A549 (cell line): ENCODE measurements at regions not wholly inside any gene's neighbourhood (a gene's known extent, or its start where the extent isn't known, plus 50 kb on each side); places are given as distances from the start of the nearest gene placed in this dataset.

ENCODE experiments used
- ATAC-seq, 2 experiments: fragments of 200-7000 bp in 1 of 2; fragments of >200 bp in 1 of 2; cut with Nextera tagmentation in 1 of 2; cut with Tn5 transposase in 1 of 2; 3 replicates each; pipeline versions ENCODE4 v1.8.0 to v1.9.1; 2018 to 2020; ENCODE audit warnings: mild to moderate bottlenecking in 1 of 2, moderate library complexity in 1 of 2
- CTCF ChIA-PET: fragments of 300-600 bp; sonication (Branson Sonifier 250); formaldehyde crosslinking; extraction: SDS; loops from one replicate; lab custom pipeline; 2021; ENCODE audit warnings: antibody characterized with exemption, inconsistent platforms; lab: Yijun Ruan, JAX
- POLR2A ChIA-PET: fragments of 350-600 bp; formaldehyde crosslinking; extraction: SDS; loops from one replicate; lab custom pipeline; 2021; ENCODE audit warnings: antibody characterized with exemption, inconsistent platforms; lab: Yijun Ruan, JAX
- DNase-seq, 2 experiments: peaks; one replicate each; pipeline versions ENCODE4 v3.0.0 to v3.0.0-alpha.2; 2011 to 2016; ENCODE audit warnings: low read depth in 1 of 2, low spot score in 1 of 2
- FAIRE-seq: peaks from 2 replicates; lab custom pipeline; 2011; peaks lifted over from hg19 to GRCh38; lab: Jason Lieb, UNC
- H3K27ac ChIP-seq, 2 experiments: fragments of >200 bp; sonication (Bioruptor Twin); formaldehyde crosslinking; 3 replicates each; pipeline ENCODE4 v1.5.1; 2016 to 2017
- H3K4me1 ChIP-seq: fragments of >200 bp; sonication (Bioruptor Twin); formaldehyde crosslinking; 3 replicates; pipeline ENCODE4 v1.6.1; 2016
- H3K4me2 ChIP-seq: fragments of >200 bp; sonication (Bioruptor Twin); formaldehyde crosslinking; 3 replicates; pipeline ENCODE4 v1.6.1; 2016
- H3K4me3 ChIP-seq: fragments of >200 bp; sonication (Bioruptor Twin); formaldehyde crosslinking; 3 replicates; pipeline ENCODE4 v1.5.1; 2016
- H3K9me3 ChIP-seq: fragments of >200 bp; sonication (Bioruptor Twin); formaldehyde crosslinking; 3 replicates; pipeline ENCODE4 v1.6.1; 2016
- BHLHE40 ChIP-seq: IDR thresholded peaks from 2 replicates; pipeline ENCODE4 v1.6.1; 2012; ENCODE audit warnings: low read depth, low read length, inconsistent platforms
- CEBPB ChIP-seq, 2 experiments: fragments of >200 bp in 1 of 2; sonication (Bioruptor Twin) in 1 of 2; formaldehyde crosslinking in 1 of 2; IDR thresholded peaks; 2 replicates each; pipeline ENCODE4 v1.6.1; 2012 to 2016
- EHF ChIP-seq: fragments of 250-450 bp; sonication (Bioruptor Pico); IDR thresholded peaks from 2 replicates; pipeline ENCODE4 v1.5.0; 2020; ENCODE audit warnings: mild to moderate bottlenecking
- EHMT2 ChIP-seq: fragments of 200-600 bp; sonication (generic); IDR thresholded peaks from 2 replicates; pipeline ENCODE4 v1.6.1; 2016; ENCODE audit warnings: antibody characterized with exemption, low read depth, mild to moderate bottlenecking, moderate library complexity
- ESRRA ChIP-seq: fragments of 150-350 bp; IDR thresholded peaks from 2 replicates; pipeline ENCODE4 v1.6.1; 2014; ENCODE audit warnings: mild to moderate bottlenecking, low read length, borderline replicate concordance
- FOSB ChIP-seq: fragments of 250-450 bp; sonication (Bioruptor Pico); IDR thresholded peaks from 2 replicates; pipeline ENCODE4 v1.5.0; 2020; ENCODE audit warnings: mild to moderate bottlenecking, moderate library complexity
- FOSL2 ChIP-seq, 2 experiments: fragments of 450-650 bp in 1 of 2; fragments of >200 bp in 1 of 2; sonication (Bioruptor Twin) in 1 of 2; formaldehyde crosslinking; IDR thresholded peaks; 2 replicates each; pipeline versions ENCODE4 v1.5.0 to v1.6.1; 2016 to 2020; ENCODE audit warnings: mild to moderate bottlenecking in 1 of 2, moderate library complexity in 1 of 2
- FOXS1 ChIP-seq: fragments of 250-450 bp; sonication (Bioruptor Pico); IDR thresholded peaks from 2 replicates; pipeline ENCODE4 v1.5.0; 2020; ENCODE audit warnings: mild to moderate bottlenecking, moderate library complexity
- GATA3 ChIP-seq: IDR thresholded peaks from 2 replicates; pipeline ENCODE4 v1.6.1; 2012; ENCODE audit warnings: borderline replicate concordance
- HEYL ChIP-seq: fragments of 250-450 bp; sonication (Bioruptor Pico); IDR thresholded peaks from 2 replicates; pipeline ENCODE4 v1.8.0; 2021; ENCODE audit warnings: mild to moderate bottlenecking, moderate library complexity
- HOXA7 ChIP-seq: fragments of 250-450 bp; sonication (Bioruptor Pico); IDR thresholded peaks from 2 replicates; pipeline ENCODE4 v1.5.0; 2020; ENCODE audit warnings: mild to moderate bottlenecking, moderate library complexity
- JUNB ChIP-seq: fragments of >200 bp; sonication (Bioruptor Twin); formaldehyde crosslinking; IDR thresholded peaks from 2 replicates; pipeline ENCODE4 v1.6.1; 2016
- KDM1A ChIP-seq: fragments of 200-600 bp; sonication (generic); IDR thresholded peaks from 2 replicates; pipeline ENCODE4 v1.6.1; 2016; ENCODE audit warnings: low read depth, mild to moderate bottlenecking
- KDM5A ChIP-seq: fragments of 200-600 bp; sonication (generic); IDR thresholded peaks from 2 replicates; pipeline ENCODE4 v1.6.1; 2016; ENCODE audit warnings: antibody characterized with exemption, mild to moderate bottlenecking
- NR3C1 ChIP-seq: fragments of >200 bp; sonication (Bioruptor Twin); formaldehyde crosslinking; IDR thresholded peaks from 3 replicates; pipeline ENCODE4 v1.6.1; 2017
- RAD21 ChIP-seq, 2 experiments: fragments of >200 bp in 1 of 2; sonication (Bioruptor Twin) in 1 of 2; formaldehyde crosslinking in 1 of 2; IDR thresholded peaks in 1 of 2; conservative IDR thresholded peaks in 1 of 2; 2 replicates in 1 of 2; 3 replicates in 1 of 2; pipeline ENCODE4 v1.6.1; 2012 to 2018; ENCODE audit warnings: inconsistent platforms in 1 of 2
- RNF2 ChIP-seq: fragments of 200-600 bp; sonication (generic); IDR thresholded peaks from 2 replicates; pipeline ENCODE4 v1.6.1; 2016; ENCODE audit warnings: low read depth, mild to moderate bottlenecking, antibody characterized with exemption, moderate library complexity, borderline replicate concordance
- SMC3 ChIP-seq: fragments of >200 bp; sonication (Bioruptor Twin); formaldehyde crosslinking; IDR thresholded peaks from 3 replicates; pipeline ENCODE4 v1.6.1; 2018; ENCODE audit warnings: inconsistent platforms
- TFCP2L1 ChIP-seq: fragments of 250-450 bp; sonication (Bioruptor Pico); IDR thresholded peaks from 2 replicates; pipeline ENCODE4 v1.5.0; 2021; ENCODE audit warnings: mild to moderate bottlenecking
- ZC3H11A ChIP-seq: fragments of 450-650 bp; IDR thresholded peaks from 2 replicates; pipeline ENCODE4 v1.6.1; 2014; ENCODE audit warnings: antibody characterized with exemption, mild to moderate bottlenecking
- ZFP36 ChIP-seq: fragments of 450-650 bp; IDR thresholded peaks from 2 replicates; pipeline ENCODE4 v1.6.1; 2014; ENCODE audit warnings: borderline replicate concordance; ENCODE audit not compliant: partially characterized antibody
- ZSCAN20 ChIP-seq: fragments of 250-450 bp; sonication (Bioruptor Pico); IDR thresholded peaks from 2 replicates; pipeline ENCODE4 v1.8.0; 2022; ENCODE audit warnings: mild to moderate bottlenecking, moderate library complexity
- WGBS: methylation state at CpG from one replicate; pipeline ENCODE4 v1.1.6; 2017; ENCODE audit errors: missing lambda C conversion rate; 5-methylcytosine and 5-hydroxymethylcytosine counted together
- TF ChIP-seq, protein P1 (sequence below): IDR thresholded peaks from 2 replicates; pipeline ENCODE4 v1.6.1; 2012; ENCODE audit warnings: low read depth, borderline replicate concordance
- TF ChIP-seq, protein P2 (sequence below): fragments of 450-650 bp; IDR thresholded peaks from 2 replicates; pipeline ENCODE4 v1.6.1; 2014; ENCODE audit warnings: antibody characterized with exemption
- TF ChIP-seq, protein P3 (sequence below): fragments of 250-450 bp; sonication (Bioruptor Pico); IDR thresholded peaks from 2 replicates; pipeline ENCODE4 v1.5.0; 2020; ENCODE audit warnings: low read depth, mild to moderate bottlenecking, moderate library complexity
- TF ChIP-seq, protein P4 (sequence below): IDR thresholded peaks from 2 replicates; pipeline ENCODE4 v1.6.1; 2012
- TF ChIP-seq, protein P5 (sequence below): fragments of >200 bp; sonication (Bioruptor Twin); formaldehyde crosslinking; IDR thresholded peaks from 2 replicates; pipeline ENCODE4 v1.6.1; 2016

DNA sequence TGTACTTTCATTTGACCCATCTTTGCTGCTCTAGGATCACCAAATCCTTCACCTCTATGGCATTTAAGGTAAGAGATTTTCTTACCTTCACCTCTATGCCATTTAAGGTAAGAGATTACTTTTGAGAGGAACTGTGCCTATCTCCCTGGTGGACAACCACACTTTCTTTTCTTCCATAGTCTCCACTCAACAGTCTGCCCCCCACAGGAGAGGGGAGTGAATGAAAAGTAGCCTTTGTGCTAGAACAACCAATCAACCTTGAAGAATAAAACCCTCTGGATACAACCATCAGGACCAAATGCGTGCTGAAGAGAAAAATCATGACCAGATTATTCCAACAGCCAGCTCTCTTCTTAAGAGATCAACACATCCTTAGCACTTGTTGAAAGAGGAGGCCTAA, 258.6 kb upstream of the TMPO start:
- WGBS = 83% methylated on average over 1 of the region's 1 CpG
- Histone ChIP-seq H3K4me1 (no peaks in the 10 kb centered on the region), H3K9me3 (no peaks in the 10 kb centered on the region), H3K27ac (no peak overlapping the region), H3K4me2 (no peak overlapping the region), H3K4me3 (no peak overlapping the region)
- ChIA-PET CTCF (no interaction called here), POLR2A (no interaction called here)
- TF ChIP-seq HOXA7 (CRISPR knock-in tag) (no peak), KDM5A (no peak), EHF (CRISPR knock-in tag) (no peak), FOSB (CRISPR knock-in tag) (no peak), FOSL2 (IDR thresholded peaks at IDR 0.05) (no peak), FOSL2 (CRISPR knock-in tag; IDR thresholded peaks at IDR 0.05) (no peak), TFCP2L1 (CRISPR knock-in tag) (no peak), EHMT2 (no peak), FOXS1 (CRISPR knock-in tag) (no peak), RAD21 (conservative IDR thresholded peaks at IDR 0.05 in 1 of 2, IDR thresholded peaks at IDR 0.05 in 1 of 2) (no peak), BHLHE40 (no peak), ESRRA (no peak), ZC3H11A (no peak), JUNB (no peak), RNF2 (no peak)
- TF ChIP-seq, protein P1, sequence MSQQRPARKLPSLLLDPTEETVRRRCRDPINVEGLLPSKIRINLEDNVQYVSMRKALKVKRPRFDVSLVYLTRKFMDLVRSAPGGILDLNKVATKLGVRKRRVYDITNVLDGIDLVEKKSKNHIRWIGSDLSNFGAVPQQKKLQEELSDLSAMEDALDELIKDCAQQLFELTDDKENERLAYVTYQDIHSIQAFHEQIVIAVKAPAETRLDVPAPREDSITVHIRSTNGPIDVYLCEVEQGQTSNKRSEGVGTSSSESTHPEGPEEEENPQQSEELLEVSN = no peak
- TF ChIP-seq, protein P2, sequence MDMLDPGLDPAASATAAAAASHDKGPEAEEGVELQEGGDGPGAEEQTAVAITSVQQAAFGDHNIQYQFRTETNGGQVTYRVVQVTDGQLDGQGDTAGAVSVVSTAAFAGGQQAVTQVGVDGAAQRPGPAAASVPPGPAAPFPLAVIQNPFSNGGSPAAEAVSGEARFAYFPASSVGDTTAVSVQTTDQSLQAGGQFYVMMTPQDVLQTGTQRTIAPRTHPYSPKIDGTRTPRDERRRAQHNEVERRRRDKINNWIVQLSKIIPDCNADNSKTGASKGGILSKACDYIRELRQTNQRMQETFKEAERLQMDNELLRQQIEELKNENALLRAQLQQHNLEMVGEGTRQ = no peak
- ATAC-seq (no peak), DNase-seq (no peak), FAIRE-seq (no peak)

DNA sequence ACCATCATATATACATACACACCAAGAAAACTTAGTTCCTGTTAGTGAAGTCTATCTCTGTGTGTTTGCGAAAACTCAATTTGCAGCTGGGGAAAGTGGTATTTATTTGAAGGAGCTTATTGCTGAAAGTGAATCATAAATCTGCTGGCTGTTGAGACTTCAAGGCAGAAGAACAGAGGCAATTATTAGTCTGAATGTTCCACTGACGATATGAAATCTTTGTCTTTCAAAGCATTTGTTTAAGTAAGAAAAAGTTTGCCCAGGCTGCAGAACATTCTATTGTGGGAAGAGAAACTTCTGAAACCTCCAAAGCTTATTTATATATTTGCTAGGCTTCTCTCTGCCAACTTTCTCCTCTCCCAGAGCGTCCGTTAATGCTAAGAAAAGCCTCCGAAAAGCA, 255.7 kb upstream of the TMPO start:
- Histone ChIP-seq H3K4me1 (no peaks in the 10 kb centered on the region), H3K4me3 (no peak overlapping the region), H3K9me3 (no peaks in the 10 kb centered on the region), H3K27ac (no peak overlapping the region), H3K4me2 (no peak overlapping the region)
- TF ChIP-seq HEYL (no peak), ZFP36 (no peak), NR3C1 (no peak), KDM1A (no peak), TFCP2L1 (CRISPR knock-in tag) (no peak), GATA3 (no peak), SMC3 (no peak), FOXS1 (CRISPR knock-in tag) (no peak), ZSCAN20 (CRISPR knock-in tag) (no peak), CEBPB (IDR thresholded peaks at IDR 0.05) (no peak)
- TF ChIP-seq, protein P3, sequence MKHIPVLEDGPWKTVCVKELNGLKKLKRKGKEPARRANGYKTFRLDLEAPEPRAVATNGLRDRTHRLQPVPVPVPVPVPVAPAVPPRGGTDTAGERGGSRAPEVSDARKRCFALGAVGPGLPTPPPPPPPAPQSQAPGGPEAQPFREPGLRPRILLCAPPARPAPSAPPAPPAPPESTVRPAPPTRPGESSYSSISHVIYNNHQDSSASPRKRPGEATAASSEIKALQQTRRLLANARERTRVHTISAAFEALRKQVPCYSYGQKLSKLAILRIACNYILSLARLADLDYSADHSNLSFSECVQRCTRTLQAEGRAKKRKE = no peak
- TF ChIP-seq, protein P4, sequence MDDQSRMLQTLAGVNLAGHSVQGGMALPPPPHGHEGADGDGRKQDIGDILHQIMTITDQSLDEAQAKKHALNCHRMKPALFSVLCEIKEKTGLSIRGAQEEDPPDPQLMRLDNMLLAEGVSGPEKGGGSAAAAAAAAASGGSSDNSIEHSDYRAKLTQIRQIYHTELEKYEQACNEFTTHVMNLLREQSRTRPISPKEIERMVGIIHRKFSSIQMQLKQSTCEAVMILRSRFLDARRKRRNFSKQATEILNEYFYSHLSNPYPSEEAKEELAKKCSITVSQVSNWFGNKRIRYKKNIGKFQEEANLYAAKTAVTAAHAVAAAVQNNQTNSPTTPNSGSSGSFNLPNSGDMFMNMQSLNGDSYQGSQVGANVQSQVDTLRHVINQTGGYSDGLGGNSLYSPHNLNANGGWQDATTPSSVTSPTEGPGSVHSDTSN = no peak
- TF ChIP-seq, protein P5, sequence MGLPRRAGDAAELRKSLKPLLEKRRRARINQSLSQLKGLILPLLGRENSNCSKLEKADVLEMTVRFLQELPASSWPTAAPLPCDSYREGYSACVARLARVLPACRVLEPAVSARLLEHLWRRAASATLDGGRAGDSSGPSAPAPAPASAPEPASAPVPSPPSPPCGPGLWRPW = no peak
- DNase-seq = no peak
- POLR2A ChIA-PET = no interaction called here
- whole genome bisulfite sequencing = 50% methylated on average over 5 of the region's 5 CpGs
- no peak for ATAC-seq
- no peak for FAIRE-seq
- CTCF ChIA-PET = no interaction called here
